Natural killer cell (primary cell): ENCODE measurements at regions not wholly inside any gene's neighbourhood (a gene's known extent, or its start where the extent isn't known, plus 50 kb on each side); places are given as distances from the start of the nearest gene placed in this dataset.

ENCODE experiments used
- ATAC-seq, 3 donors: fragments of 150-1000 bp in 2 of 3; fragments of 200-7000 bp in 1 of 3; cut with Tn5 transposase; 1 replicate in 1 of 3; 2 replicates in 2 of 3; pipeline ENCODE4 v1.10.0; 2021; ENCODE audit warnings: mild to moderate bottlenecking in 2 of 3, moderate library complexity in 2 of 3
- DNase-seq, 2 donors: peaks; one replicate each; pipeline versions ENCODE4 v3.0.0 to v3.0.0-alpha.2; 2013 to 2021; ENCODE audit warnings: mixed read lengths in 1 of 2
- H3K27ac ChIP-seq: one replicate; pipeline ENCODE4 v1.5.1; 2013; ENCODE audit warnings: mild to moderate bottlenecking, low read length
- H3K27me3 ChIP-seq: one replicate; pipeline ENCODE4 v1.6.1; 2013; ENCODE audit warnings: low read length; ENCODE audit not compliant: control insufficient read depth, insufficient read depth
- H3K36me3 ChIP-seq: one replicate; pipeline ENCODE4 v1.6.1; 2013; ENCODE audit warnings: low read length; ENCODE audit not compliant: control insufficient read depth, insufficient read depth
- H3K4me1 ChIP-seq: one replicate; pipeline ENCODE4 v1.6.1; 2013; ENCODE audit warnings: low read length; ENCODE audit not compliant: control insufficient read depth, insufficient read depth
- H3K4me3 ChIP-seq: one replicate; pipeline ENCODE4 v1.5.1; 2013; ENCODE audit warnings: low read length
- H3K9me3 ChIP-seq: one replicate; pipeline ENCODE4 v1.6.1; 2013; ENCODE audit warnings: low read length; ENCODE audit not compliant: control insufficient read depth, insufficient read depth
- H3K27ac Mint-ChIP-seq, 2 donors: one replicate each; pipeline ENCODE4 v1.8.0; 2022; ENCODE audit warnings: mild to moderate bottlenecking in 2 of 2, mixed read lengths in 2 of 2, moderate library complexity in 1 of 2
- H3K27me3 Mint-ChIP-seq, 2 donors: one replicate each; pipeline ENCODE4 v1.8.0; 2022; ENCODE audit warnings: low read depth in 2 of 2, mixed read lengths in 2 of 2
- H3K36me3 Mint-ChIP-seq: one replicate; pipeline ENCODE4 v1.8.0; 2022; ENCODE audit warnings: mixed read lengths
- H3K4me1 Mint-ChIP-seq, 2 donors: one replicate each; pipeline ENCODE4 v1.8.0; 2022; ENCODE audit warnings: mixed read lengths in 2 of 2
- H3K4me3 Mint-ChIP-seq: one replicate; pipeline ENCODE4 v1.8.0; 2022; ENCODE audit warnings: mild to moderate bottlenecking, moderate library complexity, mixed read lengths
- H3K9me3 Mint-ChIP-seq, 2 donors: one replicate each; pipeline ENCODE4 v1.8.0; 2022; ENCODE audit warnings: mixed read lengths in 2 of 2
- CTCF ChIP-seq: fragments of 200-600 bp; IDR thresholded peaks from one replicate; pipeline ENCODE4 v1.8.0; 2022; ENCODE audit warnings: antibody characterized with exemption
- WGBS: methylation state at CpG from one replicate; pipeline ENCODE4 v1.1.7; 2013; ENCODE audit warnings: missing lambda C conversion rate; ENCODE audit not compliant: insufficient coverage; 5-methylcytosine and 5-hydroxymethylcytosine counted together
- intact Hi-C: fragments of 100-400 bp; cut with micrococcal nuclease; formaldehyde crosslinking; loops from one replicate; pipeline ENCODE4 v1.14.2; 2022

GRCh38 chr5:82663225-82663624 is 385.1 kb upstream of the RPS23 start:
- ATAC-seq (no peak), DNase-seq (no peak)
- no peak overlapping the region for H3K27ac ChIP-seq
- Mint-ChIP-seq H3K36me3 (no peaks in the 10 kb centered on the region), H3K27ac (no peak overlapping the region), H3K4me1 (peaks cover 21 to 28% of the 10 kb centered on the region in 2 donors), H3K9me3 (no peaks in the 10 kb centered on the region), H3K4me3 (no peak overlapping the region), H3K27me3 (no peaks in the 10 kb centered on the region)
- no peaks in the 10 kb centered on the region for H3K36me3 ChIP-seq
- peaks cover 9% of the 10 kb centered on the region for H3K4me1 ChIP-seq
- 58% methylated on average over 3 of the region's 4 CpGs for WGBS
- TF ChIP-seq CTCF: no peak
- H3K9me3 ChIP-seq: no peaks in the 10 kb centered on the region
- H3K27me3 ChIP-seq: no peaks in the 10 kb centered on the region
- no peak overlapping the region for H3K4me3 ChIP-seq
- intact Hi-C loops: no loop called here

- Mint-ChIP-seq H3K27ac (no peak overlapping the region), H3K4me1 (peaks cover 21 to 33% of the 10 kb centered on the region in 2 donors), H3K4me3 (no peak overlapping the region), H3K27me3 (no peaks in the 10 kb centered on the region), H3K9me3 (no peaks in the 10 kb centered on the region), H3K36me3 (no peaks in the 10 kb centered on the region)
- no peak for TF ChIP-seq CTCF
- Histone ChIP-seq H3K4me1 (peaks cover 9% of the 10 kb centered on the region), H3K27ac (no peak overlapping the region), H3K4me3 (no peak overlapping the region), H3K27me3 (no peaks in the 10 kb centered on the region), H3K9me3 (no peaks in the 10 kb centered on the region), H3K36me3 (no peaks in the 10 kb centered on the region)
- no peak for ATAC-seq
- intact Hi-C loops: no loop called here
- DNase-seq: no peak
- WGBS: 75% methylated on average over 1 of the region's 1 CpG
Observed at GRCh38 chr5:82662340-82662739, 384.2 kb upstream of the RPS23 start.

- Histone ChIP-seq H3K4me1 (peaks cover 5% of the 10 kb centered on the region), H3K36me3 (no peaks in the 10 kb centered on the region), H3K27ac (no peak overlapping the region), H3K4me3 (no peak overlapping the region), H3K27me3 (no peaks in the 10 kb centered on the region), H3K9me3 (no peaks in the 10 kb centered on the region)
- H3K4me1 Mint-ChIP-seq: peaks cover 19 to 32% of the 10 kb centered on the region in 2 donors
- H3K36me3 Mint-ChIP-seq: no peaks in the 10 kb centered on the region
- intact Hi-C loops: no loop called here
- DNase-seq: no peak
- H3K27ac Mint-ChIP-seq: no peak overlapping the region
- no peak for ATAC-seq
- 83% methylated on average over 1 of the region's 1 CpG for WGBS
- H3K4me3 Mint-ChIP-seq: no peak overlapping the region
- no peak for TF ChIP-seq CTCF
- H3K27me3 Mint-ChIP-seq: no peaks in the 10 kb centered on the region
- H3K9me3 Mint-ChIP-seq: no peaks in the 10 kb centered on the region
Observed at GRCh38 chr5:82661933-82662332, 383.8 kb upstream of the RPS23 start.

- H3K4me3 ChIP-seq: no peak overlapping the region
- no peak overlapping the region for H3K27ac ChIP-seq
- Mint-ChIP-seq H3K9me3 (no peaks in the 10 kb centered on the region), H3K4me1 (peaks cover 19 to 32% of the 10 kb centered on the region in 2 donors), H3K36me3 (no peaks in the 10 kb centered on the region), H3K27ac (no peak overlapping the region), H3K27me3 (no peaks in the 10 kb centered on the region), H3K4me3 (no peak overlapping the region)
- TF ChIP-seq CTCF: no peak
- intact Hi-C loops: no loop called here
- no peaks in the 10 kb centered on the region for H3K9me3 ChIP-seq
- ATAC-seq (no peak), DNase-seq (no peak)
- no peaks in the 10 kb centered on the region for H3K27me3 ChIP-seq
- H3K36me3 ChIP-seq: no peaks in the 10 kb centered on the region
- H3K4me1 ChIP-seq: peaks cover 5% of the 10 kb centered on the region
- 85% methylated on average over 2 of the region's 2 CpGs for WGBS
Observed at GRCh38 chr5:82661462-82661861, 383.3 kb upstream of the RPS23 start.
